HG03135 (cell line): ENCODE measurements at regions not wholly inside any gene's neighbourhood (a gene's known extent, or its start where the extent isn't known, plus 50 kb on each side); places are given as distances from the start of the nearest gene placed in this dataset.
"Not testable (repeated sequence)": the region's sequence is repeated elsewhere in the genome, so short reads cannot be mapped to it uniquely, and the experiment has no call there.

Experiments used
- ATAC-seq: cut with Tn5 transposase; IDR thresholded peaks from one replicate; pipeline ENCODE4 v1.9.1; 2021; ENCODE audit warnings: mild to moderate bottlenecking, moderate library complexity; ENCODE audit not compliant: unreplicated experiment

DNA sequence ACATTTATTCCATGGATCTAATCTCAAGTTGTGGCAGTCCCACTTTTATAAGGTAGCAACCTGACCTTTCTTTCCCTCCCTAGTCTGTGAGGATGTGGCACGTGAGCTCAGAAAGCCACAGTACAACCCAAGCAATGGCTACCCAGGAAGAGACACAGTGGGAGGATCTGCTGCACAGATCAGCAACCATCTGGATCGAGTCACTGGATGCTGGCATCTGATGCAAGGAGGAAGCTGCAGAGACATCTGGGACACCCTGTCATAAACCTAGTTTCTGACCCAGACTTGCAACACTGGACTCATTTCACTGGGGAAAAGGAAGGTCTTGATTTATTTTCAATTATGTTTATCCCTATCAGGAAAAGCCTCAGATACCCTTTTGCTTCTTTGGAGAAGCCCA, 327.1 kb downstream of the PAPSS1 start:
- no peak for ATAC-seq

DNA sequence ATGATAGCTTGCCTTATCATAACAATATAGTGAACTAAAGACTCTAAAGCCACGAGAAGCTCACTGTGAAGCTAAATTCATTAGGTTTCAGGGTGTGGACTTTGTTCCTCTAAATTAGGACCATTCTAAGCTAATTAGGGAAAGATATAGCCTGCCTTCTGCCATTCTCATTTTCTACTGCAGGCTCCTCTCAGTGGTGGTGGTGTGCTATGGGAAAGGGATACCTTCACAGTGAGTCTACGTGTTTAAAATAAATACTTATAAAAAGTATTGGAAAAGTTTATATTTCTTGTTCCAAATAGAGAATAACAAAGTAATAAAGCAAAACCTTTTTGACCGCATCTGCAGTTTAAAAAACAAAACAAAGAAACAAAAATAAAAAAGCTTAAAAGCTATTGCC, 327.7 kb downstream of the PAPSS1 start:
- no peak for ATAC-seq

DNA sequence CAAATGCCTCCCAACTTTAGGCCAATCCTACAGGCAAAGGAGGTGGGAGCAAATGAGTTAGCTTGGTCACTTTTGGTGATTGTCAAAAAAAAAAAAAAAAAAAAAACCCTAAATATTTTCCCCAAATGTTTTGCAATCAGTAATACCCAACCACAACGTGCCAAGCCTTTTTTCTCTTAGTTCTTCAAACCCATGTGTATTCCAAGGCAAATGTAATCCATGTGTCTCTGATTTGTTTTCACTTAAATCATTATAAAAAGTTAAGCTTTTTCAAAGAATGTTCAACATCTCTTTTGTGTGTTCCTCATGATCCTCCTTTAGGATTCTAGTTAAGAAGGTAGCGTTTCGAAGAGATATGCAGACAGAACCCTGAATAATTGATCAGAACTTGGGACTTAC, 328.4 kb downstream of the PAPSS1 start:
- ATAC-seq: no peak

DNA sequence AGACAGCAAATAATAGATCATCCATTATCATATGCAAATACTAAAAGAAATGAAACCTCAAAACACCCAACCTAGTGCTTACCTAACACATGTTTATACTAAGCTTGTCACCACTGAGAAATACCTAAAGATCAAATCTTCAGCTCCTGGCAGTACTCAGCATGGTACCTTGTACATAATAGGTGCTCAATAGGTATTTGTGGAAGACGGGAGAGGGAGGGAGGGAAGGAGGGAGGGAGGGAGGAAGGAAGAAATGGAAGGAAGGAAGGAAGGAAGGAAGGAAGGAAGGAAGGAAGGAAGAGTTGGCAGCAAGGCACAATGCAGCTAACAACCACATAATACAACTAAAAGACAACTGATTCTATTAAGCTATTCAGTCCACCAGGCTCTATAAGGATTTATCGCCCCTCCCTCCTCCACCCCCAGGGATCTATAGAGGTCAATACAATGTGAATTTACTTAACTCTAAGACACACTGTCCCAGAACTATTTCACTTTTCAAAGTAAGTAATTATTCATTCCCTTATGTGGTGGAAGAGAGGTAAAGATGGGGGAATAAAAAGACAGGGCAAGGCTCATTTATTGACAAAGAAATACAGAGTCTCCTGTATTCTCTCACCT, 328.9 kb downstream of the PAPSS1 start:
- ATAC-seq: no peak

DNA sequence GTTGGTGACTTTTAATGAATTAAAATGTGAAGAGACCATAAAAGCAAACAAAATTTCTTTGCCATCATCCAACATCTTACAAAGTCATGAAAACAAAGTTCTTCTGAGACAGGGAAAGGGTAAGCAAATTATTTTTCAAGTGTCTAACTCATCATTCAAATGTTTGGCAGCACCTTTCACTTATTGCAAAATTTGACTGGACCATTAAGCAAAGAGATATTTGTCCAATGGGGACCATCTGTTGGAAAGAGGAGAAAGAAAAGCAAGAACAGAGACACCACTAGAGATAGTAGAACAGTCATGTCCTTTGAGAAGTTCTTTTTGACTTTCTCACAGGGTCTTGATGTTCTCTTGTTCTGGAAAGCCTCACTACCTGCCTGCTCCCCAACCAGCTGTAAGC, 330.1 kb downstream of the PAPSS1 start:
- ATAC-seq: no peak

DNA sequence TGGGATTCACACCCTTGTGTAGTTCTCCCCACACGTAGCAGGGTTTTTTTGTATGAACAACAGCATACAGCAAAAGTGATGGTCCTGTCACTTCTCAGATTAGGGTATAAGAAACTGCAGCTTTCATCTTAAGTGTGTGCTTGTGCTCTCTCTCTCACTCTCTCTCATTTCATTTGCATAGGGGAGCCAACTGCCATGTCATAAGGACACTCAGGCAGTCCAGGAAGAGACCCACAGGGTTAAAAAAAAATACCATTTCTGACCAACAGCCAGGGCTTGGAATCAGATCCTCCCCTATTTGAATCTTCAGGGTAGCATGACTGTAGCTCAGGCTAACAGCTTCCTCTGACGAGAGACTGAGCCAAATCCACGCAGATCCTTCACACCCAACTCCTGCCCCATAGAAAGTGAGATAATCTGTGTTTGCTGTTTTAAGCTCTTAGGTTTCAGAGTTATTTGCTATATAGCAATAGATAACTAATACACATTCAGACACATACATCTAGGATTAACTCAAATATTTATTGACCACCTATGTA, 331.2 kb downstream of the PAPSS1 start:
- ATAC-seq: no peak

DNA sequence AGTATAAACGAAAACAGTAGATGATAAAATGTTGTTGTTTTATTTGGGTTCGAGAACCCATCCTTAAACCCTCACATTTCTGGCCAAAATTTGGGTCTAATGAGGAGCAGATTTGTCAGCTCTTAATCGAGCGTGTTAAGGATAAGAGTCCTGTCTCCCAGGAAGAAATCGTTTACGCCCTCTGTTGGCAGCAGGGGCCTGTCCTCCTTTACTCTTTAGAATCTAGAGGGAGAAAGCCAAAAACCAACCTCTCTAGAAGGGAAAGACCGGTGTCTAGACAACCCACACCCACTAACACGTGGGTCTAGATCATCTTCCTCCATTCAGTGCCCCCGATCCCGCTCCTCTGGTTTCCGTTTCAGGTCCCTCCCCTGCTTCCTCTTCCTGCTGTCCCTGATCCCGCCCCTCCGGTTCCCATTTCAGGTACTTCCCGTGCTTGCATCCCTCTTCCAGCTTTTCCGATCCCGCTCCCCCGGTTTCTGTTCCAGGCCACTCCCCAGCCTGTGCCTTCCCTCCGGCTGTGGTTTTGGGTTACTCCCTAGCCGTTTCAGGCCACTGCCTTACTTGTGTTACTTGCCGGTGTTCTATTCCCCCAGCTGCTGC, 339.1 kb downstream of the PAPSS1 start:
- ATAC-seq: no peak

DNA sequence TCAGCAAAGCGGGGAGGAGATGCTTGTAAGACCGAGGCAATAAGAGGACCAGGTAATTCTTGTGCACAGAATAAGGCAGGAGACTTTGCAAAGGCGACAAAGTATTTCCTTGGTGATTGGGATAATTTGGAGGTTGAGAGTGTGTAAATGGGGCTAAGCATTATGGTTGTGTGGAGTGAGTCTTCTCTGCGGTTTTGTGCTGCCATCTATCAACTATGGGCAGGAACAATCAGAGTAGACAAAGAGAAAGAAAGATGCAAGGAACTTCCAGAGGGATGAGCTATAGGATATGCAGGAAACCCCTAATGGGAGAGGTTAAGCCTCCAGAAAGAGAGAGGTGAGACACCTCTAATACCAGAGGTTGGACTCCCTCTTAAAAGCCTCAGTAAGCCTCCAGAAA, 339.8 kb downstream of the PAPSS1 start:
- ATAC-seq: no peak

DNA sequence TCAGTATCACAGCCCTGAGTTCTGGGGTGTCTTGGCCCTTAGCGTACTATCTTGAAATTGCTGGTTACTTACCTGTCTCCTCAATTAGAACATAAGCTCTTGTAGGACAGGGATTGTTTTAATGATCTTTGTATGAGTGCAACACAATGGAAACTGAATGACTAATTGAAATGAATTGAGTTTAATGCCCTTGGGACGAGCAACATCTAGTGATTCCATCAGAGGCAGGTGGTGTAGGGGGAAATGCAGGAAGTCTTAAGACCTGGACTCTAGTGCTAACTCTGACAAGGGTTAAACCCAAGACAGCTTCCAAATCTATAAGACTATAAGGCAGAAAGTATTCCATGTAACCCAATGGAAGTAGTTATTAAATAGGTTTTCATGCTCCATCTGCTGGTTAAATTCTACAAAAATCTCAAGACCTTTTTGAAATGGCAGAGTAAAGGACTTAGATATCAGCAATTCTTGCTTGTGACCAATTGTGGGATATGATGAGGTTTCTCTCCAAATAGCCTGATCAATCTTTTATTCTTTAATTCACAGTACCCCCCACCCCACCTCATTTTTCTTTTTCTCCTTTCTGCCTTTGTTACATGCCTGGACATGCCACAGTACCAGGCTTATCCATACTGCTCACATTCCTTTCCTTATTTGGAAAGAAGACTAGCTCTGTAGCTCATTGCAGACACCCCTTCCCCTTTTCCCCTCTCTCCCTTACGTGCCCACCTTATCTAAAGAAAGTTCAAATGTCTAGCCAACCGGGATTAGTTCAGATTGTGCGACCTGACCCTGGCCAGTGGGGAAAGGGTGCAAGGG, 340.8 kb downstream of the PAPSS1 start:
- ATAC-seq: no peak

DNA sequence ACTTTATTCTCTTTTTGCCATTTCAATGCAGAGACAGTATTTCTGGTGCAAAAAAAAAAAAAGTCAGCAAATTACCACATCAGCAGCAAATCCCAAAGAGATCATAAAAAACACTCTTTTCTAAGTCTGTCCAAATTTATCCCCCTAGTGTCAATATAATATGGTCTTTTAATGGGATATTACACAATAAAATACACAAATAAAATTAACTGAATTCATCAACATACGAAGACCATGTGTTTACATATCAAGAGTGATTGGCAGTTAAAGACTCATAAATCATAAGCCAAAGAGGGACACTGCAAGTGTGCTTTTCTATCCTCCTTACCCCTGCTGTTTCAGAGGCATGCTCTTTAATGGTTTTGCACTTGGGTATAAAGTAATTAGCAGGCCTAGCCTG, 340.2 kb upstream of the DKK2 start:
- ATAC-seq: no peak

DNA sequence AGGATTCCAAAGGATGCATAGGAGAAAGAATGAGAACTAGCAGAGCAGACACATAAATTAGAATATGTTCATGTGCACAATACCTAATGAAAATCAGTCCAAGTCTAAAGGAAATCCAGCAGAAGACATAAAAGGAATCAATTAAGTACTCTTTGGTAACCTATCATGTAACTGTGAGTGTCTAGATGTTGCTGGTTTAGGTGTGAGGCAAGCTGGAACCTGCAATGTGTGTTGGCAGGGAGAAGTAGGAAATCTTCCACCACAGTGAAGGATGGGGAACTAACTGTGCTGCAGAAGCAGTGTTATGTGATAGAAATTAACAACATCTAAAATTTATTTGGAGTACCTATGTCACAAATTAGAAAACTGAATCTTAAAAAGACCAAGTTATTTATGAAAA, 330.8 kb upstream of the DKK2 start:
- ATAC-seq: no peak

DNA sequence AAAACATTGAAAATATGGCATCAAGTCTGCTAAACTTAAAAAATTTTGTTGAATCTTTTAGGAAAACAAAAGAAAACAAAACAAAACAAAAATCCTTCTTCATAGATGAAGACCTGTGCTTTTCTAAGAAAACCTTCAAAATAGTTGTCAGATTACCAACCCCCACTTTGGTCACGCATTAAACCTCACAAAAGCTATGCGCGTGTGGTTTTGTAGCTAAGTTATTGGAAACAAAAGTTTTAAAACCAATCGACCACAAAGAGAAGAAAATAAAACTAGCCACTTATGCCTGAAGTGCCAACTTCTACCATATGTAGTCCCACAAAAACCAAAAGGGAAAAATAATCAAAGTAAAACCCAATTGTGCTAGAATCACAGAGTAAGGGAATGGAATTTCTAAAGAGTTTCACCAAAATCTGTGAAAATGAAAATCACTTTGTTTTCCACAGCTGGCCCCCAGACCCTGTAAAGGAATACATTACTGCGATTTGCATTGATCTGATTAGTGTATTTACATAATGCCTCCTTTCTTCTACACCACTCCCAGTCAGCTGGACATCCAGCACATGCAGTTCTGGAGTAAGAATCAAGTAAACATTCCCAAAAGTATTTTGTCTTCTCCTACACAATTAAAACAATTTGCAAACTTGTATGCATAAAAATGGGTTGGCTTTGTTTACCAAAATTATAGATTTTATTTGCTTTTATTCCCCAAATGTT, 330.1 kb upstream of the DKK2 start:
- ATAC-seq: no peak

DNA sequence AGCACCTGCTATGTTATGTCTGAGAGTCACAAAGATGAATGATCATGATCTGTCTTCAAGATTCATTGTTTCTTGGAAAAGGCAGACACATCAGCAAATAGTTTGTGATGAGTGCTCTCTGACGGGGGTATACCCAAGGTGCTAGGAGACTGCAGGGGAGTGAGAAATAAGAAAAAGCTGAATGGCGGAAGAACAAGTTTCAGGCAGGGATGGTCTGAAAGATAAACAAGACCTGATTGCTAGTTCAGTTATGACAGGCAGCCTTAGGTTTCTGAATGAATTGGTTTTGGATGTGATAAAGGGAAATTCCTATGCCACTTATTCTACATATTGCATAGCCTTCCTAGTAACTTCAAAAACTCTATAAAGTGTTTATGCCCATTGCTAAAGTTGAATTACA, 327.0 kb upstream of the DKK2 start:
- ATAC-seq: no peak

DNA sequence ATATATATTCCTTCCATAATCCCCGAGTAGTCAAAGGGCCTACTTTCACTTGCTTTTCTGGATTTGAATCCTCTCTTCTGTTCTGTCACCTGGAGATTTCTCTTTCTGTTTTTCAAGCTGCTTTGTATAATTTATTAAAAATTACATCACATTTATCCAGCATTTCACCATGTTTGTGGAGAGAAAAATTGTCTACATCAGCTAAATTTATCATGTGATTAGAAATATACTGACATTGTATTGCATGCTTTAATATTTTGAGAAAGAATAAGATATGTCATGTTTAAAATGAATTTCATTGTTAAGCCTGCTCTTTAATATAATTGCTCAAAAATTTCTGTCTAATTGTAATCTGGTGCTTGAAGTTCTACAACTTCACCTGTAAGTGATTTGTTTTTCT, 323.1 kb upstream of the DKK2 start:
- no peak for ATAC-seq

DNA sequence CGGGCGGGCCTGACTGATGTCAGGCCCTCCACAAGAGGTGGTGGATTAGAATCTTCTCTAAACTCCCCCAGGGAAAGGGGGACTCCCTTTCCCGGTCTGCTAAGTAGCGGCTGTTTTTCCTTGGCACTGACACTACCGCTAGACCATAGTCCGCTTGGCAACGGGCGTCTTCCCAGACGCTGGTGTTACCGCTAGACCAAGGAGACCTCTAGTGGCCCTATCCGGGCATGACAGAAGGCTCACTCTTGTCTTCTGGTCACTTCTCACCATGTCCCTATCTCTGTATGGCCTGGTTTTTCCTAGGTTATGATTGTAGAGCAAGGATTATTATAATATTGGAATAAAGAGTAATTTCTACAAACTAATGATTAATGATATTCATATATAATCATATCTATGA, 318.2 kb upstream of the DKK2 start:
- not testable (repeated sequence) for ATAC-seq

DNA sequence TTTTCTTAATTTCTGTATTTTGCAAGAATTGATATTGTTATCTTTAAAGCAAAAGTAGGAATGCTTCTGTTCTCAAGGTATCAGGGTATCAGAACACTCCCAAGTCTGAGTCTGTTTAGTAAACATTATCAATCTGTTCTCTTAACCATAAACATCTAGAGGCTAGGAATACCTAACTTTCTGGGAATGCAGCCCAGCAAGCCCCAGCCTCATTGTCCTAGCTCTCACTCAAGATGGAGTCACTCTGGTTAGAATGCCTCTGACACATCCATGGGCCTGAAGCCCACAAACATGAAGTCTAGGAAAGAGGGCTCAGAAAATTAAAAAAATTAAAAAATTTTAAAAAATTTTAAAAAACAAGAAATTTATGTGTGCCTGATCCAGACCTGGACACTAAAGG, 315.1 kb upstream of the DKK2 start:
- no peak for ATAC-seq

DNA sequence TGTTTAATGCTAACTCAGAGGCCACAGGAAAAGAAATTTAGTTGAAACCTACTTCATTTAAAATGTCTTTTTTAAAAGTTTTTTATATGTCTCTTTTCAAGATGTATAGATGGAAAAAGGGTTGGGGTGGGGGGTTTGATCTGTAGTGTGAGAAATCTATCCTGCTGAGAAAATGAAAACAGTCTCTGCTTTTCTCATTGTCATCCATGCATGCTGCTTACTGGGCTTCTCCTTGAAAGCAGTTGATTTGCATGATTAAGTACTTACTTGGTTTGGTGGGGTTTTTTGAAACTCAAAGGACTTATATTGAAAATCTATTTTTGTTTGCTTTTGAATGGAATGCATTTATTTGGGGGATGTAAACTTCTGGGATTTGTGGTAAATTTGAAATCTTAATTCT, 313.6 kb upstream of the DKK2 start:
- ATAC-seq: no peak

DNA sequence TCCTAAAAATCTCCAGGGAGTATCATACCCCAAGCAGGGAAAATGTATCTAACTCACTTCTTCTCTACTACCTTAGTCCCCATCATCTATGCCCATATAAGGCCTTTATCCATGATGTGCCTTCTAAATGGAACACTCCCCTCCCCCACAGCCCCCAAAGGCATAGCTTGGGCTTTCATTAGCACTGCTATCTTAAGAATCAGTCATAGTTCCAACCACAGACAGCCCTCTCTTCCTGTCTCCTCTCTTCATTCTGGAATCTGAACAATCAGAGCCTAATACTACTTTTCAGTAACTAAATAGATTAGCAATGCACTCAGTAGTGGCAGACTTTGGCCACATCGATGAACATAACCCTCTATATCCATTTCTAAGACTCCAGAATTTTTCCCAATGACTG, 313.2 kb upstream of the DKK2 start:
- ATAC-seq: no peak

DNA sequence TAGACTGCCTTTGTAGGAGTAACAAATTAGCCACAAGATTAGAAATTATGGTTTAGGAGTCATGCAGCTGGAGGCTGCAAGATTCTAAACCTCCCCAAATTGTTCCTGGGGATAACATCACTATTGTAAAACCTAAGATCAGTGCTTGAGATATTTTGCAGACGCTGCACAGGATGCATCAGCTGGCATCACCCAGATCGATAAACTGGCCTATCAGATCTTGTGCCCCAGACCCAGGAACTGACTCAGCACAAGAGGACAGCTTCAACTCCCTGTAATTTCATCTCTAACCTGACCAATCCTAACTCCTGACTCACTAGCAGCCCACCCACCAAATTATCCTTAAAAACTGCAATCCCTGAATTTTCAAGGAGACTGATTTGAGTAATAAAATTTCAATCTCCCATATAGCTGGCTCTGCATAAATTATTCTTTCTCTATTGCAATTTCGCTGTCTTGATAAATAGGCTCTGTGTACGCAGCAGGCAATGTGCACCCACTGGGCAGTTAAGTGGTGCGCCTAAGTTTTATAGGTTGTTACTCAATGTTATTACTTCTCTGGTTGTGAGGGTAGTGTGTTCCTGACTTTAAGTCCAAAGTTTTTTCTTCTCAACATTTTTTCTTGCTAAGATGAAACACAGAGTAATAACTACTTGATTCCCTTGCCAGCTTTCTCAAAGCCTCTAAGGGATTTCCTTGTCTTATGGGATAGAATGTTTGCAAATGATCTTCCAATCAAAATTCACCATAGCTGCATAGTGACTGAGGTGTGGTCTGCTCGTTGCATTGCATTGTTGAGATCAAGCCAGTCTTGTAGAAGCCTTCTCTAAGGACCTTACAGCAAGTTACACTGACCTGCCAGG, 312.3 kb upstream of the DKK2 start:
- no peak for ATAC-seq

DNA sequence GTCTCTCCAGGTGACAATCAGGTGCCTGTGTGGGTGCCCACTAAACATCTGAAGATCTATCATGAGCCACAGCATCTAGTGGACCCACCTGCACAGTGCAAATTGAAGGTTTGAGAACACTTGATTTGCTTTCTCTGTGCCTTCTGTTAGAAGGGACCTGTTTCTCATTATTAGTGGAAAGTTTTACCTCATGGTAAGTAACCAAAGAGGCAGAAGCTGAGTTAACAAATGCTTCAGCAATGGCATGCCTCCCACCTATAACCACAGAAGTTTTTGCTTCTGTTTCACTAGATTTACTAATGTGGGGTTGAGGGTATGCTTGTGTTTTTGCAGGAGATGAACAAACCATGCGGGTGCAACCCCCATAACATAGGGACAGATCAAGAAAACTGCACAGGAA, 297.4 kb upstream of the DKK2 start:
- no peak for ATAC-seq

DNA sequence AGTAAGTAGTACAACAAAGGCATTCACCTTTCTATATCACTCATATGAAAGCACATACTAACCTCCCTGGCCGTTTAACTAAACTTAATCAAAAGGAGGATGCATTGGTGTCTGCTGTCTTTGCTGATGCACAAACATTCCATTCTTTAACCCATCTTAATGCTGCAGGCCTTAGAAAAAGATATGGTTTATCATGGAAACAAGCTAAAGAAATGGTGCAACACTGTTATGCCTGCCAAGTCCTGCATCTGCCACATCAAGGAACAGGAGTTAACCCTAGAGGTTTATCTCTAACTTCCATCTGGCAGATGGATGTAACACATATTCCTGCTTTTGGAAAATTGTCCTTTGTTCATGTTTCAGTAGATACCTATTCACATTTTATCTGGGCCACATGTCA, 296.5 kb upstream of the DKK2 start:
- ATAC-seq: not testable (repeated sequence)
